HG03108 (cell line): ENCODE measurements at regions not wholly inside any gene's neighbourhood (a gene's known extent, or its start where the extent isn't known, plus 50 kb on each side); places are given as distances from the start of the nearest gene placed in this dataset.

Experiments used
- ATAC-seq: cut with Tn5 transposase; IDR thresholded peaks from one replicate; pipeline ENCODE4 v1.9.1; 2021; ENCODE audit warnings: moderate library complexity; ENCODE audit not compliant: unreplicated experiment

DNA sequence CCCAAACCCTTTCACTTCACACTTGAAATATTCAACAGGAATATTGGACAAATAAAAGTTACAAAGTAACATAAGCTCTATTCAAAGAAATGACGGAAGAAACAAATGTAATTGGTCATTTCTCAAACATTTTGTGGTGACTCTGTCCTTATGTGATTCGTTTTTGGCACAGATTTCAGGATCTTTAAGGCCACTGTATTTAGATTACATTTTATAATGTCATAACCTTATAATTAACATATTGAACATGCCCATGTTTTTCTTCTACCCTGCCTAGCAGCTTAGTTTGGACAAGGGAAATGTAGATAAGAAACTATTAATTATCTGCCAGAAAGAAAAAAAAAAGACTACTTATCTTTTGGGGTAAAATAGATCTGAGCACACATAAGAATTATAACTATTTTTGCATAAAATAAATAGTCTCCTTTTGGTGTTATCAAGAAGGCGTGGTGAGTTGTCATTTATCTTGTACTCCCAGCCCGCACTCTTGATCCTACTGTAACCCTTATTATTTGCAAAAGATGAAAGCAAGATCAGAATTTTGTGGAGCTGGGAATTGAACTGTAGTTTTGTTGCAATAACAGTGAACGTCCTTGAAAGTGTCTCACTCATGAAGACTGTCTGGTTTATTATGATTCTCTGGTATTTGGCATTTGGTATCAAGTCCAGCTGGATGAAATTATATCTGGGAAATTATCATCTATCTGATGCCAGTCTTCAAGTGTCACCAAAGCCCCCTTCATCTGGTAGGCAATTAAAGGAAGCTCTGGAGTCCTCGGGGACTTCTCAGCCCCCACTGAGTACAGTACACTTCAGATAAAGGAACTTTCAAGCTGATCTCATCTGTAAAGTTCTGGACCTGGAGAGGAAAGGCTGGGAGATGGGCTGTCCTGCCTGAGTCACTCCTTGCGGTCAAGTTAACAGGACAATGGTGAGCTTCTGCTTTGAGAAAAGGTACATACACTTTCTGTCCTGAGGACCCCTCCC lies 175.7 kb upstream of the INHBA start:
- ATAC-seq, result no peak

DNA sequence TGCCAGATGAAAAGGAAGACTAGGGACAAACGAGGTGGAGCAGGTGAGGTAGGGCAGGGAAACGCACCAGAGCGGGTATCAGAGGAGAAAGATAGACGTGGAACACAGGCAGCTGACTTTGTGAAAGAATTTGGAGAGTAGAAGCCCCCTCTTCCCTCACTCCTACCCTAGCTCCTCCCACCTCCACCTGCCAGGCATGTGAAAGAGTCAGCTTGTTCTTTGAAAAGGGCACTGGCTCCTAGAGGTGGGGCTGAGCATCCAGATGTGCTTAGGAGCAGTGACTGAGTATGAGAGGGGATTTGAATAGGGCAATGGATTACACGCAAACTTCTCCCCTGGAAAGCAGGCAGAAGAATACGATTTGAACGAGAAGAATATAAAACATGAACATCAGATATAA lies 174.2 kb upstream of the INHBA start:
- no peak for ATAC-seq

DNA sequence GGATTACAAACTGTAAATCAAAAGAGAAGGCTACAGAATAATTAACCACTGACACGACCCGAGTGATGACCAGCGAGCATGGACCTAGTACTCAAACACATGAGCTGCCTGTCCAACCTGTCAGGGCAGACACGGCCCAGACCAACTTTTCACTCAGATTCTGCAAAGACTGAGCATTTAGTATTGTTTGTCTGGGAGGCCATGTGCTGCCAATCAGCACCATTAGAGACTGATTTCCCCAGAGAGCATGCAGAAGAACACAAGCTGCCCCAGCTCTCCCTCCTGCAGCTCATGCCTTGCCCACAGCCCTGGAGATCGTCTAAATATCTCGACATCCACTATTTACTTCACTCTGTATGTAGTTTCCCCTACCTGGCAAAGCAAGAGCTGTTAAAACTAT lies 172.6 kb upstream of the INHBA start:
- ATAC-seq, result no peak

DNA sequence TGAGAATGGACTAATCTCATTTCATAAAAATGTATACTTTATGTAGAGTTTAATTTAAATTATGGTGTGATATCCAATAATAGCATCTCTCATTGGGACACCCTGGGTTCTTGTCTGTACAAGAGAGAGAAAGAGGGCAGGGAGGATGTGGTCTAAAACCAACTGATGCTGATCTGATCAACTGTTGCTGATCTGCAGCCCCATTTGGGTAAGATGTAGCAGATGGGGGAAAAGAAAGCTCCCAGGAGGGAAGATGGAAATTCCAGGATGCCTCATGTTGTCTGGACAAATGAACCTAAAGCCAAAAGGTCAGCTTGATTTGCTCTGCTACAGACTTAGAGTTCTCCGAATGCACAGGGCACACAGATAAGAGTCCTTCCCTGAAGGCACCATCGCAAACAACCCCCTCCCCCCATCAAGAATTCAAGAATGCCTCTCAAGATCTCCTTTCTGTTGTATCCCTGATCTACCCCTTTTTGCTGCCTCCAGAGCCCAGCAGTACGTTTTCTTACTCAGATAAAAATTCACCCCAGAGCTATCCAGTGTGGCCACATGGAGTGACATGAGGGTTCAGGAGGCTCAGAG lies 171.4 kb upstream of the INHBA start:
- ATAC-seq, result no peak

DNA sequence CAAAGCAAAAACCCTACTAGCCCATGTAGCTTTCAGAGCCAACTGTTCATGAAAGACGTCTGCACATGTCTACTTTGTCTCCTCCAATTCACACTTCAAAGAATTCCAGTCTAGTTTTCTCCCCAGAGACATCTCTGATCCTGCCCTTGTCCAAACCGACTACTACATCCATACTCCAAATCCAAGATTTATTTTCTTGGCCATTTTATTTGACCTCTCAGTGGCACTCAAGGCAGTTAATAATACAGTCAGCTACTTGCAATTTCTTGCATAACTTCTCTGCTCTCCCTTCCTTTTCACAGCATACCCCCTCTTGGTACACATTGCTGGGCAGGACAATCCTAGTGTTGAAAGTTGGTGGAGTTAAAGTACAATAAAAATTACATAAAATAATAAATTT lies 170.9 kb upstream of the INHBA start:
- no peak for ATAC-seq

DNA sequence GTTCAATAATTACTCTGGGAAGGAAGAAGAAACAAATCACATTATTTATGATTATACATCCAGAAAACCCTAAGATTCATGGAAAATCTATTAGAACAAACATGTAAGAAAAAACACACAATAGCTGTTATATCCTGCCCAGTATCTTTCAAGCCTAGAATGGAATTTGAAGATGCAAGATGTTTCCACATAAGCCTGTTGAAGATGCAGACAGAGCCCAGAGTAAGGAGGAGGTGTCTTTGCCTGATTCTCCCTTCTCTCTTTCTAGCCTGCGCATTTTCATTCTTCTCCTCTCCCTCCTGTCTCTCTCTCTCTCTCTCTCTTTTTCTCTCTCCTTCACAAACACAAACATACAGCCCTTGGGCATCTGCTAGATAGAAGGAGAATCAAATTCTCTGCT lies 170.1 kb upstream of the INHBA start:
- no peak for ATAC-seq

DNA sequence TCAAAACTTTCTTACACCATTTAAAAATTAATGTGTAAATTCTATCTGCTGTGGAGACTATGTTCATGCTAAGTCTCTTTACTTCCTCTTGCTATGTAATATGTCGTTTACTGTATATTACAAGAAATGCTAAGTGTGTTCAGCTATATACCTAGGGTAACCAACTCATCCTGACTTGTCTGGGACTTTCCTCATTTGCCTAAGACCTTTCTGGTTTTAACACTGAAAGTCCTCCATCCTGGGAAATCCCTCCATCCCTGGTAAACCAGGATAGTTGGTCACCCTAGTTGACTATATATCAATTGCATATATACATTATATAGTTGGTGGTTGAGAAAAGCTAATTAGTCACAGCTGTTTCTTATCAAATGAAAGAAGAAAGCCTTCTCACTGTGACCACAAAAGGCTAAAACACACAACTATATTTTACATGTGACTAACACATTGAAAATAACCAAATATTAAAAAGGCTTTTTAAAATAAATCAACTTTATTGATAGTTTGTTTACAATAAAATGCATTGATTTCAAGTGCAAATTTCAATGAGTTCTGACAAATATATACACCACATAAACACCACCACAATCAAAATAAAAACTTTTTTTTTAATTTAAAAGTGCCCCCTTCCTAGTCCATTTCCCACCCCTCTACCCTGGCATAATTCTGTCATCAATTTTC lies 167.7 kb upstream of the INHBA start:
- ATAC-seq, result no peak

DNA sequence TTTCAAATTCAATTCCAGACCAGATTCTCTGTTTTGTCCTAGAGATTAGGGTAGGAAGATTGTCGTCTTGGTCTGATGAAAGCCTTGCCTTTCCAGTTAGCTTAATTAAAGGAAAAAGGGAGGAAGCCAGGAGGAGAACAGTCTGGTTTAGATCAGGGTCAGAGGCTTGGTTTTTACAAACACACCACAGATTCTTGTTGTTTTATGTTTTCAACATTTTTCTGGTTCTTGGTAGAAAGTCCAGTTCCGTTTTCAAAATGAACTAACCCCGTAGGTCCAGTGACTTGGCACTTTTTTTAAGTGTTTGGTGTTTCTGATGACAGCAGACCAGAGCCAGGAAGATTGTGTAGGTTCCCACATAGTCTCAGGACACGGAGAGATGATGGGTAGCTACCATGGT lies 167.1 kb upstream of the INHBA start:
- ATAC-seq, result no peak

DNA sequence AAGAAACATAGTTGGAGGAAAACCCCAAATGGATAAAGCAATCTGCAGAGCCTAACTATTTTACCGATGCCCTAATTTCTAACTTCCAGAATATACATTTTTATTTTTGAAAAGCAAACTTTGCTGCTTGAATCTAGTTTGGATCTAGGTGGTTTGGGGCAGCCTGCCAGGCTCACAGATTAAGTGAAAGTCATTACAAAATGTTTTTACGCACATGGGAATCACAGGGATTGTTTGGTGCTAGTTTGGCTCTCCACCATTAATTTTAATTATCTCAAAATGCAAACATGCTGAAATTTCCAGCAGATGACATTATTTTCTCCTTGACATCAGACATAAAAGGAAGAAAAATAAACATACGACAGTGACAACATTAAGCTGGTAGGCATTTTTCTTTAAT lies 166.7 kb upstream of the INHBA start:
- ATAC-seq, result no peak

DNA sequence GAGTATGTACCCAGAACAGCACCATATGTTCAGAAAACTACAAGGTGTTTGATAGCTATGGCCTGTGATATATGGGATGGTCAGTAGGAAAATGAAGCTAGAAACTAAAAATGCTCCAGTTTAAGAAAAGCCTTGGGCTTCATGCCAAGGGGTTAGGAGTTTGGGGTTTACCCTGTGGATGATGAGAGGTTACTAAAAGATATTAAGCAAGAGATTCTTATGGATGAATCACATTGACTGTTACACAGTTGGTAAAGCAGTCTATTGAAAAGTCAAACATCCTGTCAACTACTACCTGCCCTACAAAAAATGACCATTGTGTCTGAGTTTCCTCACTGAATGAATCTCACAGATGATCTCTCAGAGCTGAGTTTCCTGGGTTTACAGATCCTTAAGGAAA lies 166.2 kb upstream of the INHBA start:
- ATAC-seq, result no peak

DNA sequence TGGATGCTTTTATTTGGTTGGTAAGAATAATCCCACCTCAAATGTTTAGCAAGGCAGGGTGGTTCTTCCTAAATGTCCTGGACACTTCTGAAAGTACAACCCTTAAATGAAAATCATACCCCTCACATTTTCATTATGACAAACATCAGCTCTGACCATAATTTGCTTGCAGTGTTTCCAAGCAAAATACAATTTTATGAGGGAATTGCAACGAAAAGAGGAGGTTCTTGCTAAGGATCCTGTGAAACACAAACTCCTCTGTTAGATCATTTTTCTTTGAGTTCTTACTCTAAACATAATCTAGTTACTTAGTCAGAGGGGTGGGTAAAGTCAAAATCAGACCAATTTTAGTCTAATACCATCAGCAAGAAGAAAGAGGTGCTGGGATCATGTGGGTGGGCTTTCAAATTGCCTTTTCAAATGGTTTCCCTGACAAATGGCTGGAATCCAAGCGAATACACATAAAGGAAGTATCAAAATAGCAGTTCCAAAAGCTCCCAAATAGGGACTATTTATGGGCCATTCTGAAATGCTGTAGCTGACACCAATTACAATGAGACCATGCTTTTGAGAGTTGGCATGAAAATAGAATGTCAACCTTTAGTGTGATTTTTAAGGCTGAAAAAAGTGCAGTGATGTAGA lies 164.9 kb upstream of the INHBA start:
- no peak for ATAC-seq

DNA sequence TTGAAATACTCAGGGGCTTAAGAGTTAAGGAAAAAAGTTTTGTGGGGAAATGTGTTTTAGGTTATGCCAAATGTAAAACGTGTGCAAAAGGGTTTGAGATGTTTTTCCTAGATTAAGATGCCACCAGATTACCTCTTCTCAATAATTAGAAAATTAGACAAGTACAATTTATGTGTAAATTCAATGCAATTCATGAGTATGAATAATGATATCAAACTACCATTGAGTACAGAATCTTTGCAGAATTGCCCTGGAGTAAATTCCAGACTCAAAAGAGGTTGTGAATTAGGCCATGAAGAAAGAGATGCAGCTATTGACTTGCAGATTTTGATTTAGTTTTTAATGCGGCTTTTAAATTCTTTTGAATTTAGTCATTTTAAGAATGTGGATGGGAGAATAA lies 159.4 kb upstream of the INHBA start:
- no peak for ATAC-seq

DNA sequence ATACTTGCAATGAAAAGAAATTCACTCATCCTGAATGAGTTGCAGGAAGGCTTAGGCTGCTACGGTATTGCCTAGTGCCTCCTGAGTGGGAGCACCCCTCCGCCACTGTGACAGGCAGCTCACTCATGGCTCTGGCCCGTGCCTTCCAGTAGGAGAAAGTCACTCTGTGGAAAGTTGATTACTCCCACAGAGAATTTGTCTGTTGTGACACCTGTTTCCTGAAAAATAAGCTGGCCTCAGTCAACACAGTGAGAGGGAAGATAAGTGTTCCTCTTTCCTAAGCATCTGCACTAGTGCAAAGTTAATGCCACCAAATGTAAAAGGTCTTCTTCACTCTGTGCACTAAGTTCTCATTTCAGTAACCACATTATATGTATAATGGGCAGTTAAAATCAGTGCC lies 158.8 kb upstream of the INHBA start:
- ATAC-seq, result no peak

DNA sequence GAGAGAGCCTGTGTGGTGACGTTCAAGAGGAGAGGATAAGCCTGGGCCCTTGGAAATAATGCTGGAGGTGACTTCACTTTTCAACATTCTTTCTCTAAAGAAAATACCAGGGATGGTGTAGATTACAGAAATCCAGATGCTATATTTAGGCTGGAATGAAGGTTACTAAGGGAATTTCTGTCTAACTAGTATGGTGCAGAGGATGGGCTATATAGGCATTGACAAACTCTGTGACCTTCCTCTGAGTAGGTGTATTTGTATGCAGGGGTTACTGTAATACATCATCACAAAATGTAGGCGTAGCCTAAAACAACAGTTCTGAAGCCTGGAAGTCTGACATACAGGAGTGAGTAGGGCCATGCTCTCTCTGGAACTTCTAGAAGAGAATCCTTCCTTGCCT lies 155.3 kb upstream of the INHBA start:
- ATAC-seq, result no peak

DNA sequence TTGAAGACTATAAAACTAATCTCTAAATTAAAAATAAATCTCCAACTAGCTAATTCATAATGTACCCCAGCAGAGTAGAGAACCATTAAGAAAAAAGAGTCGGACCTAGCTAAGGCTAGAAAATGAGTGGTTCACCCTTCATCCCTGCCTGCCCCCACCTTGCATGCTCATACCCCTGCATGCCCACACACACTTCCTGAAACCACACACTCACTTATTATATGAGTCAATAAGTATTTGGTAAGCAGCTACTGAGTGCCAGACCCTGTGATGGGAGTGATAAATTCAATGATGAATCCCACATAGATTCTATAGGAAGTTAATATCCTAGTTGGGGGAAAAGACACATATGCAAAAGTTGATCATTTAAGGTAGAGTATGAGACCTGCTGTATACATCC lies 152.9 kb upstream of the INHBA start:
- ATAC-seq, result no peak

DNA sequence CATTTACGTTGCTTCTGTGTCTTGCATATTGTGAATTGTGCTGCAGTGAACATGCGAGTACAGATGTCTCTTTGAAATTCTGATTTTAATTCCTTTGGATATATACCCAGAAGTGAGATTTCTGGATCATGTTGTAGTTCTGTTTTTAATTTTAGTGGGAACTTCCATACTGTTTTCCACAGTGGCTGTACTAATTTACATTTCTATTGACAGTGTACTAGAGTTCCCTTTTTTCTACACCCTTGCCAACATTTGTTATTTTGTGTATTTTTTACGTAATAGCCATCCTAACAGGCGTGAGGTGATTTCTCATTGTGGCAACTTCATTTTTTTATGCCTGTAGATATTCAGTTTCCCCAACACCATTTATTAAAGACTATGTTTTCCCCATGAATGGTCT lies 144.7 kb upstream of the INHBA start:
- no peak for ATAC-seq

DNA sequence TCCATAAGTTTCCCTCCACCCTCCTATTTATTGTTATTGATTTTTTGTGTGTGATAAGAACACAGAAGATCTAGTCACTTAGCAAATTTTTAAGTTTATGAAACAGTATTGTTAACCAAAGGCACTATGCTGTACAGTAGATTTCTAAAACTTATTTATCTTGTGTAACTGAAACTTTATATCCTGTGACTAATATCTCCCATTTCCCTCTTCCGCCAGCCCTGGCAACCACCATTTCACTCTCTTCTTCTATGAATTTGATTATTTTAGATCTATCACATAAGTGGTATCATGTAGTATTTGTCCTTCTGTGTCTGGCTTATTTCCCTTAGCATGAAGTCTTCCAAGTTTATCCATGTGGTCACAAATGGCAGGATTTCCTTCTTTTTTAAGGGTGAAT lies 144.3 kb upstream of the INHBA start:
- ATAC-seq, result no peak

DNA sequence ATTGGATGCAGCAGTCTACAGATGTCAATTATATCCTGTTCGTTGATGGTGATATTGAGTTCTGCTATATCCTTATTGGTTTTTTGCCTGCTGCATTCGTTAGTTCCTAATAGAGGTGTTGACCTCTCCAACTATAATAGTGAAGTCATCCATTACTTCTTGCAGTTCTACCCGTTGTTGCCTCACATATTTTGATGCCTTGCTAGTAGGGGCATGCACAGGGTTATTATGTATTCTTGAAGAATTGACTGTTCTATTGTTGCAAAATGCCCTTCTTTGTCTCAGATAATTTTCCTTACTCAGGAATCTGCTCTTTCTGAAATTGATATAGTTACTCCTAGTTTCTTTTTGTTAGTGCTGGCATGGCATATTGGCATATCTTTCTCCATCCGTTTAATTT lies 140.1 kb upstream of the INHBA start:
- ATAC-seq, result no peak

DNA sequence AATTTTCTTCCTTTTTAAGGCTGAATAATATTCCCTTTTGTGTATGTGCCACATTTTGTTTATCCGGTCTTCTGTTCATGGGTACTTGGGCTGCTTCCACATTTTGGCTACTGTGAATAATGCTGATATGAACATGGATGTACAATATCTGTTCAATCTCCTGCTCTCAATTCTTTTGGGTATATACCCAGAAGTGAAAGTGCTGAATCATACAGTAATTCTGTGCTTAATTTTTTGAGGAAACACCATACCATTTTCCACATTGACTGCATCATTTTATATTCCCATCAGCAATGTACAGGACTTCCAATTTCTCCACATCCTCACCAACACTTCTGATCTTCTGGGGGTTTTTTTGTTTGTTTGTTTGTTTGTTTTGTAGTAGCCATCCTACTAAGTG lies 135.0 kb upstream of the INHBA start:
- ATAC-seq, result no peak

DNA sequence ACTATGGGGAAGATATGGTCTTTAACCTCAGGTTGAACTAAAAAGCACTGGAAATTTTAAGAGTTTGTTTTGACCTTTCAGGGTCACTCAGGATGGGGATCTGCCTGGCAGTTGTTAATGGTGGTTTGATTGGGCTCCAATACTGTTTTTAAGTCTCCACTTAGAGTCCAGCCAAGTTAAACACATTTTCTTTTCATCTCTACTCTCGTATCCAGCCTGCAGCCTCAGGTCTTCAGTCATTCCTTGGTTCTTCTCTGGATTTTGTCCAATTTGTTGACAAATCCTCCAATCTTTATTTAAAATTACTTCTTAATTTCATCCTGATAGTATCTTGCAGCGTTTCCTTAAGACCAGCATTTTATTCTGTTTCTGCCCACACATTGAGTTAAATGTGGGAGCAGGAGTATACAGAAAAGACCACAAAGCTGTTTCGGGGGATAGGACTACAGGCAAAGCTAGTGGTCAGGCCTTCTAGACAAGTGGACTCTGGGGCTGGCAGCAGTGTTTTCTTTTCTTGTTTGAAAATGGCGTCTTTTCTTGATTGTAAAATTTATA lies 133.2 kb upstream of the INHBA start:
- ATAC-seq, result no peak
